HG03439 (cell line): ENCODE measurements at regions not wholly inside any gene's neighbourhood (a gene's known extent, or its start where the extent isn't known, plus 50 kb on each side); places are given as distances from the start of the nearest gene placed in this dataset.

Experiments used
- ATAC-seq: cut with Tn5 transposase; IDR thresholded peaks from one replicate; pipeline ENCODE4 v1.9.1; 2021; ENCODE audit warnings: mild to moderate bottlenecking, moderate library complexity; ENCODE audit not compliant: unreplicated experiment

- no peak for ATAC-seq
Measured at GRCh38 chr22:48678171-48679135, 1149.2 kb downstream of the BRD1 start.

DNA sequence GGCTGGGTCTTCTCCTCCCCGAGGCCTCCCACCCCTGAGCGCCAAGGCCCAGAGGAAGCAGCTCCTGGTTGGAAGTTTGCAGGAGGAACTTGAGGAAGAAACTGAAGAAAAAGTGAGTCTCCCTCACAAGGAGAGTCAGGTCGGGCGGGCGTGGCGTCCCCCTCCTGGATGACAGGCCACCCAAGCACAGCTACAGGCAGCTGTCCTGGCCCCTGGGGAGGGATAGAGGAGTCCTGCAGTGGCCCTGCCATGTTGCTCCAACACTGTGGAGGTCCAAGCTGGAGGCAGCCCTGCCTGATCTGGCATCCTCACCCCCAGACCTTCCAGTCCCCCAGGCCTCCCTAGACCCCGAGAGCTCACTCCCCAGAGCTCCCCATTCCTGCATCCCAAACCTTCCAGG, 1150.1 kb downstream of the BRD1 start:
- no peak for ATAC-seq

GRCh38 chr22:48677168-48677520, 1150.5 kb downstream of the BRD1 start:
- no peak for ATAC-seq

- no peak for ATAC-seq
Measured at GRCh38 chr22:48676266-48677167, 1151.2 kb downstream of the BRD1 start.

DNA sequence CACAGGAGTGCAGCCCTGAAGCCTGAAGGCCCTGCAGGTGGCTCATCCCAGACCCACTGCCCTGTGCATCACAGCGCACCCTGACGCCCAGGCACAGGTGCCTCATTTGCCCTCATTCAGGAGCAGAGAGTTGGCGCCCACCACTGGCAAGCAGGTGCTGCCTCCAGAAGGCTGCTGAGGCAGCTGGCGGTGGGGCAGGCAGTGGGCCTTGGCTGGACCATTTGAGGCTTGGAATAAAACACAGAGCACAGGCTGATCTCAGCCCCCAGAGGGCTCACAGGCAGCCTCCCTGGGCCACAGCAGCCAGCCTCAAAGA, 1151.9 kb downstream of the BRD1 start:
- ATAC-seq, result no peak

DNA sequence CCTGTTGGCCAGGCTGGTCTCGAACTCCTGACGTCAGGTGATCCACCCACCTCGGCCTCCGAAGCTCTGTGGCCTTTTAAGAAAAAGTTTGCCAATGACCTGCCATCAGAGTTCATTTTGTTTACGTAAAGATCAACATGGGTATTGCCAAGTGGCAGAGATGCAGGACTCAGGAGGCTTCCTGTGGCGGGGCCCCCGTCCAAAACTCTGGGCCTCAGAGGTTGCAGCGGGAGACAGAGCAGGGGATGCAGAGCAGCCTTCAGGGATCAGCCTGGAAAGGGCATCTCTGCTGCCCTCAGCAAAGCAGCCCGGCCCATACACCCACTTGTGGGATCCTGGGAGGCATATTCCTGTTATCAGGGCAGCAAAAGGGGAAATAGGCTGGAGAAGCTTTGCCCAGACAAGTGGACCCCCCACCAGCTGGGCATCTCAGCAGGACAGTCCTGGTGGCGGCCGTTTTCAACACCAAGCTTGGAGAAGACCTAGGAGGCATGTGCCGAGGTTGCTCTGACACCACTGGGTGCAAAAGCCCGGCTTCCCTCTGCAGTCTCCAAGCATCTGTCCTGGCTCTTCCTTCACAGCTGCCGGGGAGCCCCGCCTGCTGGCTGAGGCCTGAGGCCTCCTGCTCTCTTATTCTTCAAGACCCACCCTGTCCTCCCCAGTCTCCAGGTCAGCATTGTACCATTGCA, 1152.4 kb downstream of the BRD1 start:
- no peak for ATAC-seq

DNA sequence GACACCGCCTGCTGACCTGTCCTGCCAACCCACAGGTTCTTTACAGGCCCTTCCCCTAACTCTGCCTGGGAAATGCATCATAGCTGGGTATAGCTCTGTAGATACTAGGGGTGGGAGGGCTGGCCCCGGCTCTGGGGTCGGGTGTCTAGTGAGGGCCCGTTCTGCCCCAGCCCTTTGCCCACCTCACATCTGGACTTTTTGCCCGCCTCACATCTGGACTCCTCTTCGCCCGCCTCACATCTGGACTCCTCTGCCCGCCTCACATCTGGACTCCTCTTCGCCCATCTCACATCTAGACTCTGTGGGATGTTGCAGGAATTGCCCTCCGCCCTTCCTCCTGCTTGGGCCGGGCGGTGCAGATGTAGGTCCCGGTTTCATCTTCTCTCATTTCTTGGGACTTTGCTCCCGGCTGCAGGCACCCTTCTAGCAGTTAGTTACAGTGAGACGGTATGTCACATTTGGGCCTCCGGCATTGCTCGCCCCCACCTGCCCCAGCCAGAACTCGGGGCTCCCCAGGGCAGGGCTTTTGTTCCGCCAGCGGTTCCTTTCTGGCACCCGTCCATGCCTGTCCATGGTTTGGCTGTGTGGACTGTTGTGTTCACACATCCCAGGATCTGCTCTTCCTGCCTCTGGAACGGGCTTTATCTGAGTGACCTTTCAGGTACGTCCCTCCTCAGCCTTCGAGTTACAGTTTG, 1153.7 kb downstream of the BRD1 start:
- no peak for ATAC-seq

DNA sequence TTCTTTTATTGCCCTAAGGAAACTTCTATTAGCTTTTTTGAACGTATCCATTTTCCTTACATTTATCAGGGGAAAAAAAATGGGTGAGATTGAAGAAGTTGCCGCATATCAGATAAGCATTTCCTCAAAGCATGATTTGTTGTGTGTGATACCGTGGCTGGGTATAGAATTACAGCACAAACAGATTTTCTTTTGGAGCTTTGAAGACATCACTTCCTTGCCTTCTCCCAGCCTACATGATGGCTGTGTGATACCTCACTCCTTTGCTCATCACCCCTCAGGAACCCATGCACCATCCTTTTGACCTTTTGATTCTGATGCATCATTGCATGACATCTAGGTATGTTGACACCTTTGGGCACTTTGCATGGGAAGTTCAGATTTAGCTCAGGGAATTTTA, 1155.3 kb downstream of the BRD1 start:
- no peak for ATAC-seq

DNA sequence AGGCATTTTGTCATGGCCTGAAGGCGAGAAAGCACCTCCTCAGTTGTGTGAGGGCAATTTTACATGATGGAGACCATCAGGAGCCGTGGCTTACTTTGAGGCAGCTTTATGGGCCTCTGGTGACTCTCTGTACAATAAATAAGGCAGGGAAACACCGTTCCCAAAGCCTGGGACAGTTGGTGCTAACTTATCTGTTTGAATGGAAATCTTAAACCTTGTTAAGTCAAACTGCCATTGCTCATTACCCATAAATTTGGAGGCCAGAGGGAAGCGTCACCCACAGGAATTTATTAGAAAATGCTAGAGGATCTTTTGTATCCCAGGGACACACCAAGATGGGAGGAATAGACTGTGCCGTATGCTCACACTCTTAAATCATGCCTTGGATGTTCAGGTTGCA, 1156.9 kb downstream of the BRD1 start:
- no peak for ATAC-seq

DNA sequence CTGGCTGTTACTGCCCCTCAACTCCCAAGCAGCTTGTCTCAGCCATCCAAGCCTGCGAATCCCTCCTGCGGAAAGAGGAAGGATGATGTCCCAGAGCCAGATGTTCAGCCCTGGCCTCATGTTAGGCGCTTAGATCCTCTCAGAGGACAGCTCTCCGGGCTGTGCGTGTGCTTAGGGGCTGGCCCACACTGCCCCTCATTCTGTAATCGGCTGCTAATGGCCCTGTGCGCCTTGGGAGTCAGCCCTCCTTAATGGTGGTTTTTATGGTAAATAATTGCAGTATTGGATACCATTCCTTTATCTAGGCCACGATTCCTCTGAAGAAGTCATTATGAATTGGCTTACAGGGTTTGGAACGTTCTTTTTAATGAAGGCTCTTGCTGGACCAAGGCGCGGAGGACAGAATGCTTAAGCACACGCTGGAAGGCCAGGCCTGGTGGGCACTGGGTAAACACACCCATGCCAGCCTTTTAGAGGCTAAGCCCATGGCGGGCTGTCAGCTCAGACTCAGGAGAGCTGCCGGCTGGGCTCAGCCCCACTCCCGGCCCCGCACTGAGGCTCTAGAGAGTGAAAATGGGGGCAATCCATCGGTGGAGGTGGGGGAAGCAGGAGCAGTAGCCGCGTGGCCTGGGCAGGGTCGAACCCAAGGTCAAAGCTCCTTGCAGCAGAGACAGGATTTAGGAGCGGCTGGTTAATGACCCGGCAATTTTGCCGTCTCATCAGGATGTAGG, 1157.5 kb downstream of the BRD1 start:
- no peak for ATAC-seq

DNA sequence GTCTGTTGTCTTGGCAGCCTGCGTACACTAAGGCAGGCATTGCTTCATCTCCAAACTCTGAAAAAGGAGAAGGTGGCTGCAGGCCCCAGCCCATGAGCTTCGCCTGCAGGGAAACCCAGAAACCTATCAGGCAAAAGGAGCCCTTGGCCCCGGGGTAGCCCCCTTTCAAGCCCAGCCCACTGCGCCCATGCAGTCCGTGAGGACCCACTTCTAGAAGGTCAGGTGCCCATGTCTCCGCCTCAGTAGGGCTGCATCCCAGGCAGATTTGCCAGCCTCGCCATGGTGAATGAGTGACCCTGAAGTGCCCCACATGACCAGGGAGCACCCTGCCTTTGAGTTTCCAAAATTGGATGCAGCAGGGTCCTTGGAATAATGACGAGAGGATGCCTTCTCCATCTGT, 1158.4 kb downstream of the BRD1 start:
- no peak for ATAC-seq

GRCh38 chr22:48667289-48667688, 1160.4 kb downstream of the BRD1 start:
- ATAC-seq, result no peak

DNA sequence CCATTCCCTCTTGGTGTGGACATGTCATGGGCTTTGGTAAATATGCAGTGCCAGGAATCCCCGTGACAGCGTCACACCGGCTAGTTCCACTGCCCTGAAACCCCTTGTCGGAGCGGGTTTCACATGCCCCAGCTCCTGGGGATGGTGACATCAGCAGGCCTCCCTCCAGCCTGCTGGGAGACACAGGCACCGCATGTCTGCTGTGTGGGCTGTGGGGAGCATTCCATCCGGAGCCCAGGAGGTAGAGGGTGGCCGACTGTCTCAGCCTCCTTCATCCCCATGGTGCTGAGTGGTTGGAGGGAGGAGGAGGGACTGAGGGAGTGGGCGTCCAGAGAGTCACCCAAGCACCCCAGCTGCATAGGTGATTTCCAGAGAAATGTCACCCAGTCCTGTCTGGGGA, 1161.1 kb downstream of the BRD1 start:
- ATAC-seq, result no peak

DNA sequence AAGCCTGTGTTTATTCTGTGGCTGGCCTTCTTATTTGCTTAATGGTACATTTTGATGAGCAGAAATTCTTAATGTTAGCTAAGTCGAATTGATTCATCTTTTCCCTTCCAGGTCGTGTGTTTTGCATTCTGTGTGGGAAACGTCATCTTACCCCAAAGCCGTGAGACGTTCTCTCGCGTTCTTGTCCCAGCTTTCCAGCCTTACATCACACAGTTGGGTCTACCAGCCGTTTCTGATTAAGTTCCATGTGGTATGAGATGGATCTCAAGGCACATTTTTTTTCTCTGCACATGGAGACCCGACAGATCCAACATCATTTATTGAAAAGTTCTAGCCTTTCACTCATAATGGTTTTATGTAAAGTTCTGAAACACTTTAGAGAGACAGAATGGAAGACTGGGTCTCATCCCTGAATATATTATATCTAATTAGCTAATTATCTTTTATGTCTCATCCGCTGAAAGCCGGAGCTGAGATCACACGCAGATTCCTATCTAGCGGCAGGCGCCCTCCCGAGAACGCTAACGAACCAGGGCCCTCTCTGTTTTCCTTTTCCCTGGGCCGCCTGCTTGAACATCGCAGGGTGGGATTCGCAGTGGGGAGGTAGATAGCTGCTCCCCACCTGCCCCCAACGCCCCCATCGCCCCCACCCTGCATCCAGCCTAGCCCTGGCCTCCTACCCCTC, 1162.2 kb downstream of the BRD1 start:
- no peak for ATAC-seq

DNA sequence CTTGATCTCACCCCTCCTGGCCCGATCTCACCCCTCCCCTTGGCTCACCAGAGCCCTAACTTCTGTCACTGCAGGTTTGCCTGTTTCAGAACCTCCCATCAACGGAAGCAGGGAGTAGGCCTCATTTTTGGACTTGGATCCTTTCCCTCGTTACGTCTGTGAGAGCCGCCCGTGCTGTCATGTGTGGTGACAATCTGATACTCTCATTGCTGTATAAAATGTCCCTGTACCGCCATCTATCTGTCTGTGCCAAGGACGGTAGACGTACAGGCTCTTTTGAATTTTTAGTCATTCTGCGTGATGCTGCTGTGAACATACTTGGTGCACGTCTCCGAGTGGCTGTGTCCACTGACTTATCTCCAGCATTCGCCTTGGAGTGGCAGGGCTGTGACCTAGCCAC, 1163.1 kb downstream of the BRD1 start:
- no peak for ATAC-seq

GRCh38 chr22:48663297-48663696, 1164.4 kb downstream of the BRD1 start:
- no peak for ATAC-seq

DNA sequence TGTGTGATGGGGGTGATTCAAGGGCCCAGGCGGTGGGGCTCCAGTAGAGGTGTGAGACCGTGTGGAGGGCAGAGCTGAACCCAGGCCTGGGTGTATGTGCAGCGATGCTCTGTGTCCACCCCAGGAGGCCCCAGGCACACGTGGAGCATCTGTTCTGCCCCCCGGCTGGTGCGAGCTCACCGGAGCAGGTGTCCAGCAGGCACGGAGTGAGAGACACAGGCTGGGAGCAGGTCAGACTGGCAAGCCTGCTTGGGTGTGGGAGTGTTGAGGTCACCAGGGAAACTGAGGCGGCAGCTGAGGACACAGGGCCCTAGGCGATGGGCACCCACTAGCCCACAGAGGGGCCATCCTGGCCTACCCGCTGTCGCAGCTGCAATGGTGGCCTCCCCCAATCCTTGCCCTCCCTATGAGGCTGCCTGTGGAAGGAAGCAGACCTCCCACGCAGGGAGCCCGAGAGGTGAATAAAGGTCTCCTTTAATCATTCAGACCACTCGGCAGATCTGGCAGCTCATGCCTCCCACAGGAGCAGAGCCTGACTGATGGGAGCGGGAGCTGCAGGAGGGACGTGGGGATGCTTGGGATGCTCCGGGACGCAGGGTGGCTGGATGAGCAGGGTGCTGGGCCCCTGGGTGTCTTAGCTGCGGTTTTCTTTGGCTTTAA, 1165.1 kb downstream of the BRD1 start:
- ATAC-seq, result no peak

GRCh38 chr22:48661984-48662383, 1165.7 kb downstream of the BRD1 start:
- ATAC-seq, result no peak
